IMR-90 (cell line): ENCODE measurements at regions not wholly inside any gene's neighbourhood (a gene's known extent, or its start where the extent isn't known, plus 50 kb on each side); places are given as distances from the start of the nearest gene placed in this dataset.

Source experiments
- ATAC-seq: fragments of 200-7000 bp; cut with Tn5 transposase; 2 replicates; pipeline ENCODE4 v1.9.1; 2020; ENCODE audit warnings: low read depth, mild to moderate bottlenecking, moderate library complexity
- BruUV-seq: library from RNA; stranded (reverse); fragments of 400-500 nt; replicated peaks from 2 replicates; lab custom pipeline; 2021; lab: Mats Ljungman, UMichigan
- CTCF ChIA-PET: fragments of 300-600 bp; formaldehyde crosslinking; extraction: SDS; loops from one replicate; lab custom pipeline; 2021; ENCODE audit warnings: antibody characterized with exemption; lab: Yijun Ruan, JAX
- POLR2A ChIA-PET: fragments of 300-600 bp; sonication (Branson Sonifier 250); formaldehyde crosslinking; loops from one replicate; lab custom pipeline; 2022; ENCODE audit warnings: antibody characterized with exemption; ENCODE audit not compliant: unreplicated experiment; lab: Charles Lee
- DNase-seq: peaks from one replicate; pipeline ENCODE4 v3.0.0; 2013
- H2AFZ ChIP-seq: replicated peaks from 2 replicates; pipeline ENCODE3; 2013; ENCODE audit warnings: low read length, mild to moderate bottlenecking; ENCODE audit not compliant: poor library complexity
- H2AK5ac ChIP-seq: 2 replicates; pipeline ENCODE4 v1.6.1; 2013; ENCODE audit warnings: low read depth, low read length, inconsistent platforms
- H2AK9ac ChIP-seq: replicated peaks from 2 replicates; pipeline ENCODE3; 2013; ENCODE audit warnings: mild to moderate bottlenecking, low read depth, low read length, moderate library complexity; ENCODE audit not compliant: poor library complexity
- H2BK120ac ChIP-seq: 2 replicates; pipeline ENCODE4 v1.6.1; 2013; ENCODE audit warnings: low read depth, low read length, inconsistent platforms
- H2BK15ac ChIP-seq: 3 replicates; pipeline ENCODE4 v1.6.1; 2013; ENCODE audit warnings: low read depth, low read length, inconsistent platforms
- H2BK20ac ChIP-seq: 2 replicates; pipeline ENCODE4 v1.6.1; 2013; ENCODE audit warnings: low read depth, mild to moderate bottlenecking, inconsistent platforms, low read length, moderate library complexity
- H2BK5ac ChIP-seq: 2 replicates; pipeline ENCODE4 v1.6.1; 2013; ENCODE audit warnings: mild to moderate bottlenecking, low read depth, low read length, inconsistent platforms; ENCODE audit not compliant: poor library complexity, severe bottlenecking
- H3K14ac ChIP-seq: replicated peaks from 2 replicates; pipeline ENCODE4 v1.6.1; 2013; ENCODE audit warnings: low read depth, low read length, inconsistent platforms
- H3K18ac ChIP-seq: 2 replicates; pipeline ENCODE4 v1.6.1; 2013; ENCODE audit warnings: low read depth, low read length, control low read depth
- H3K23ac ChIP-seq: 2 replicates; pipeline ENCODE4 v1.6.1; 2013; ENCODE audit warnings: low read depth, low read length, inconsistent platforms
- H3K27ac ChIP-seq: 2 replicates; pipeline ENCODE4 v1.5.1; 2013; ENCODE audit warnings: mild to moderate bottlenecking, control low read depth, low read length; ENCODE audit not compliant: insufficient read depth
- H3K27me3 ChIP-seq: 2 replicates; pipeline ENCODE4 v1.6.1; 2013; ENCODE audit warnings: low read length; ENCODE audit not compliant: control insufficient read depth, insufficient read depth
- H3K36me3 ChIP-seq: 2 replicates; pipeline ENCODE4 v1.6.1; 2013; ENCODE audit warnings: low read length, mixed read lengths; ENCODE audit not compliant: control insufficient read depth, insufficient read depth
- H3K4ac ChIP-seq: 2 replicates; pipeline ENCODE4 v1.6.1; 2013; ENCODE audit warnings: low read depth, low read length, inconsistent platforms
- H3K4me1 ChIP-seq: 2 replicates; pipeline ENCODE4 v1.6.1; 2013; ENCODE audit warnings: low read length, mixed read lengths; ENCODE audit not compliant: control insufficient read depth, insufficient read depth
- H3K4me2 ChIP-seq: 2 replicates; pipeline ENCODE4 v1.6.1; 2013; ENCODE audit warnings: low read depth, mild to moderate bottlenecking, control low read depth, low read length, moderate library complexity
- H3K4me3 ChIP-seq: 2 replicates; pipeline ENCODE4 v1.5.1; 2013; ENCODE audit warnings: low read depth, mild to moderate bottlenecking, control low read depth, low read length, moderate library complexity; ENCODE audit not compliant: insufficient read depth
- H3K56ac ChIP-seq: 2 replicates; pipeline ENCODE4 v1.6.1; 2013; ENCODE audit warnings: low read length, inconsistent platforms; ENCODE audit not compliant: insufficient read depth; ENCODE audit errors: extremely low read depth
- H3K79me1 ChIP-seq, 2 experiments: 2 replicates each; pipeline ENCODE4 v1.6.1; 2013; ENCODE audit warnings: low read length in 2 of 2, inconsistent platforms in 1 of 2, low read depth in 1 of 2
- H3K9ac ChIP-seq: 2 replicates; pipeline ENCODE4 v1.6.1; 2013; ENCODE audit warnings: low read depth, low read length, control low read depth
- H3K9me1 ChIP-seq: 2 replicates; pipeline ENCODE4 v1.6.1; 2013; ENCODE audit warnings: low read length, inconsistent platforms; ENCODE audit not compliant: insufficient read depth
- H3K9me3 ChIP-seq: 2 replicates; pipeline ENCODE4 v1.6.1; 2013; ENCODE audit warnings: low read length; ENCODE audit not compliant: control insufficient read depth, insufficient read depth
- H4K20me1 ChIP-seq: 2 replicates; pipeline ENCODE4 v1.6.1; 2013; ENCODE audit warnings: low read length, inconsistent platforms; ENCODE audit not compliant: insufficient read depth
- H4K5ac ChIP-seq: 2 replicates; pipeline ENCODE4 v1.6.1; 2013; ENCODE audit warnings: mild to moderate bottlenecking, low read depth, low read length, control low read depth
- H4K8ac ChIP-seq, 2 experiments: 2 replicates each; pipeline ENCODE4 v1.6.1; 2013; ENCODE audit warnings: low read depth in 2 of 2, low read length in 2 of 2, control low read depth in 1 of 2, inconsistent platforms in 1 of 2
- H4K91ac ChIP-seq: 2 replicates; pipeline ENCODE4 v1.6.1; 2013; ENCODE audit warnings: low read depth, low read length, inconsistent platforms; ENCODE audit not compliant: insufficient read depth
- BHLHE40 ChIP-seq: fragments of 150-350 bp; IDR thresholded peaks from 2 replicates; pipeline ENCODE4 v1.6.1; 2016; ENCODE audit warnings: mild to moderate bottlenecking, low read depth, low read length
- CHD1 ChIP-seq: IDR thresholded peaks from 2 replicates; pipeline ENCODE4 v1.6.1; 2012; ENCODE audit warnings: low read depth, low read length, improper control_type of control experiment
- CTCF ChIP-seq: conservative IDR thresholded peaks from 2 replicates; pipeline ENCODE4 v1.5.1; 2012; ENCODE audit warnings: mild to moderate bottlenecking, low read depth, low read length, improper control_type of control experiment
- ELK1 ChIP-seq: fragments of 150-350 bp; IDR thresholded peaks from 2 replicates; pipeline ENCODE4 v1.6.1; 2016; ENCODE audit warnings: low read depth, mild to moderate bottlenecking, low read length, moderate library complexity, borderline replicate concordance
- FOS ChIP-seq: fragments of 150-350 bp; IDR thresholded peaks from 2 replicates; pipeline ENCODE4 v1.6.1; 2016; ENCODE audit warnings: low read depth, low read length
- MAFK ChIP-seq: IDR thresholded peaks from 2 replicates; pipeline ENCODE4 v1.6.1; 2012; ENCODE audit warnings: low read depth, low read length, improper control_type of control experiment
- MAZ ChIP-seq: IDR thresholded peaks from 2 replicates; pipeline ENCODE4 v1.6.1; 2012; ENCODE audit warnings: low read depth, mild to moderate bottlenecking, low read length, improper control_type of control experiment, moderate library complexity, borderline replicate concordance
- MXI1 ChIP-seq: IDR thresholded peaks from 2 replicates; pipeline ENCODE4 v1.6.1; 2012; ENCODE audit warnings: low read depth, mild to moderate bottlenecking, low read length, moderate library complexity, borderline replicate concordance
- NFE2L2 ChIP-seq: fragments of 150-350 bp; IDR thresholded peaks from 2 replicates; pipeline ENCODE4 v1.6.1; 2016; ENCODE audit warnings: low read depth, mild to moderate bottlenecking, low read length
- POLR2A ChIP-seq: IDR thresholded peaks from 2 replicates; pipeline ENCODE4 v1.6.1; 2012; ENCODE audit warnings: mild to moderate bottlenecking, low read depth, low read length
- RAD21 ChIP-seq: IDR thresholded peaks from 2 replicates; pipeline ENCODE4 v1.6.1; 2012; ENCODE audit warnings: low read length, improper control_type of control experiment
- RCOR1 ChIP-seq: IDR thresholded peaks from 2 replicates; pipeline ENCODE4 v1.6.1; 2012; ENCODE audit warnings: mild to moderate bottlenecking, low read length, improper control_type of control experiment; ENCODE audit not compliant: insufficient replicate concordance
- RFX5 ChIP-seq: IDR thresholded peaks from 2 replicates; pipeline ENCODE4 v1.8.0; 2012; ENCODE audit warnings: low read depth, mild to moderate bottlenecking, low read length, moderate library complexity
- SMC3 ChIP-seq: fragments of 150-350 bp; IDR thresholded peaks from 2 replicates; pipeline ENCODE4 v1.6.1; 2016; ENCODE audit warnings: low read depth, mild to moderate bottlenecking, antibody characterized with exemption, low read length, moderate library complexity
- USF2 ChIP-seq: fragments of 150-350 bp; IDR thresholded peaks from 2 replicates; pipeline ENCODE4 v1.6.1; 2017; ENCODE audit warnings: mild to moderate bottlenecking, antibody characterized with exemption, low read length, low read depth
- WGBS, 2 experiments: methylation state at CpG; one replicate each; pipeline versions ENCODE4 v1.1.5 to v1.1.7; 2013; ENCODE audit warnings: missing lambda C conversion rate in 2 of 2; ENCODE audit not compliant: insufficient read length in 1 of 2; ENCODE audit errors: extremely low coverage in 2 of 2; 5-methylcytosine and 5-hydroxymethylcytosine counted together
- dilution Hi-C: fragments of 300-500 bp; cut with HindIII; formaldehyde crosslinking; loops from one replicate; pipeline ENCODE4 v1.14.3; 2018; ENCODE audit warnings: low sequenced_read_pairs; ENCODE audit not compliant: unreplicated experiment
- in situ Hi-C: fragments of 300-500 bp; cut with MboI; formaldehyde crosslinking; loops from 3 replicates; pipeline ENCODE4 v1.14.3; 2019; ENCODE audit warnings: low sequenced_read_pairs, inconsistent platforms, mixed read lengths
- intact Hi-C: fragments of 100-400 bp; cut with micrococcal nuclease; formaldehyde crosslinking; loops from 2 replicates; pipeline ENCODE4 v1.10.0; 2022

GRCh38 chr5:54388409-54388808 is 67.1 kb upstream of the HSPB3 start:
- intact Hi-C loops (no loop called here), dilution Hi-C loops (no loop called here), in situ Hi-C loops (no loop called here)
- Histone ChIP-seq H4K20me1 (no peaks in the 10 kb centered on the region), H3K79me1 (no peaks in the 10 kb centered on the region), H4K8ac (no peak overlapping the region), H3K9me3 (no peaks in the 10 kb centered on the region), H2AFZ (no peak overlapping the region), H3K18ac (peak overlapping the region; percentile 60; the same call in 1 of the 2 replicates), H3K23ac (no peak overlapping the region), H3K4me1 (peaks cover 2% of the 10 kb centered on the region), H3K36me3 (no peaks in the 10 kb centered on the region), H4K5ac (no peak overlapping the region), H2BK5ac (no peak overlapping the region), H3K4me3 (no peak overlapping the region), H3K14ac (no peak overlapping the region), H3K4ac (no peak overlapping the region), H3K27ac (no peak overlapping the region), H4K91ac (no peak overlapping the region), H2BK120ac (no peak overlapping the region), H2AK9ac (no peak overlapping the region), H2AK5ac (no peak overlapping the region), H3K9ac (no peak overlapping the region), H3K9me1 (no peaks in the 10 kb centered on the region), H2BK20ac (no peak overlapping the region), H3K4me2 (no peak overlapping the region), H2BK15ac (no peak overlapping the region; the same call in 2 of the 3 replicates), H3K27me3 (no peaks in the 10 kb centered on the region; the same call in none of the 2 replicates), H3K56ac (no peak overlapping the region)
- POLR2A ChIA-PET, result no interaction called here
- no peak for TF ChIP-seq SMC3
- no peak for TF ChIP-seq USF2
- no peak for TF ChIP-seq FOS
- no peak for TF ChIP-seq NFE2L2
- TF ChIP-seq ELK1, result no peak
- TF ChIP-seq MAZ, result no peak
- TF ChIP-seq CTCF, result no peak
- no peak for TF ChIP-seq MAFK
- TF ChIP-seq CHD1, result no peak
- TF ChIP-seq POLR2A, result no peak
- TF ChIP-seq RCOR1, result no peak
- no peak for TF ChIP-seq BHLHE40
- TF ChIP-seq RAD21, result no peak
- TF ChIP-seq RFX5, result no peak
- TF ChIP-seq MXI1, result no peak
- ATAC-seq, result no peak
- no peak for DNase-seq
- BruUV-seq, result no TSS peak
- WGBS, 2 experiments, result no CpG with 5 or more reads among the region's 5 CpGs
- CTCF ChIA-PET, result interaction anchor here (0.5 kb wide), 1 partner anchor 56 kb away, joined by 3 read pairs; no protein-coding TSS in a partner anchor
